CD4-positive, alpha-beta T cell treated with Interleukin-6 for 4 hours (primary cell): ENCODE measurements at regions not wholly inside any gene's neighbourhood (a gene's known extent, or its start where the extent isn't known, plus 50 kb on each side); places are given as distances from the start of the nearest gene placed in this dataset.

Experiments
- DNase-seq: peaks from one replicate; pipeline ENCODE4 v3.0.0-alpha.2; 2020; ENCODE audit warnings: mixed read lengths

- DNase-seq = no peak
These were observed 124.3 kb downstream of the PTPRS start for GRCh38 chr19:5216141-5216847.

GRCh38 chr19:5215431-5215830, 125.2 kb downstream of the PTPRS start:
- DNase-seq = no peak

- DNase-seq = no peak
These were observed 125.7 kb downstream of the PTPRS start for GRCh38 chr19:5214902-5215301.

GRCh38 chr19:5214371-5214770, 126.2 kb downstream of the PTPRS start:
- DNase-seq = no peak

- no peak for DNase-seq
These were observed 126.9 kb downstream of the PTPRS start for GRCh38 chr19:5213667-5214066.

- no peak for DNase-seq
These were observed 128.5 kb downstream of the PTPRS start for GRCh38 chr19:5212101-5212500.

- no peak for DNase-seq
These were observed 129.3 kb downstream of the PTPRS start for GRCh38 chr19:5211217-5211822.

- no peak for DNase-seq
These were observed 130.1 kb downstream of the PTPRS start for GRCh38 chr19:5210556-5210955.

- no peak for DNase-seq
These were observed 132.8 kb downstream of the PTPRS start for GRCh38 chr19:5207806-5208205.

- DNase-seq = no peak
These were observed 133.9 kb downstream of the PTPRS start for GRCh38 chr19:5206751-5207075.

GRCh38 chr19:5205937-5206750, 134.5 kb downstream of the PTPRS start:
- no peak for DNase-seq

- peak; percentile 13 for DNase-seq
These were observed 135.2 kb downstream of the PTPRS start for GRCh38 chr19:5205381-5205780.

GRCh38 chr19:5204212-5204611, 136.4 kb downstream of the PTPRS start:
- DNase-seq = no peak
